ENCODE measurements at regions not wholly inside any gene's neighbourhood (a gene's known extent, or its start where the extent isn't known, plus 50 kb on each side); places are given as distances from the start of the nearest gene placed in this dataset.
A peak's percentile ranks its signal among the peaks of the same experiment; 100 is the strongest.

DNA sequence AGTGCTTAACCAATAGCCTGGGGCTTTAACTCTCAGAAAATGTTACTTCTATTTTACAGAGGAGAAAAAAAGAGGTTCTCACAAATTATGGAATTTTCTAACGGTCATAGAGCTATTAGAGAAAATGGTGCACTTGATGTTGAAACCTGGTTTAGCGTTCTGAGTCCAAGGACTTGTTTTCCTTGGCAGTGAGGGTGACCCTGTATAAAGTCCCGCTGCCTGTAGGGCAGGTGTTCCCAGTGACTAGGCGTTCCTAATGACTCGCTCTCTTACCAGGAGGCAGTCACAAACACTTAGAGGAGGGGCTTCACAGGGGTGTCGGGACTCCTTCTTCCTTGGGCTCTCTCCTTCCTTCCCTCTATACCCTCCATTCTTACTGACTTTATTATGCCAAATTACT lies 175.8 kb downstream of the ACTR3 start:
- DNase-seq, result no peak

DNA sequence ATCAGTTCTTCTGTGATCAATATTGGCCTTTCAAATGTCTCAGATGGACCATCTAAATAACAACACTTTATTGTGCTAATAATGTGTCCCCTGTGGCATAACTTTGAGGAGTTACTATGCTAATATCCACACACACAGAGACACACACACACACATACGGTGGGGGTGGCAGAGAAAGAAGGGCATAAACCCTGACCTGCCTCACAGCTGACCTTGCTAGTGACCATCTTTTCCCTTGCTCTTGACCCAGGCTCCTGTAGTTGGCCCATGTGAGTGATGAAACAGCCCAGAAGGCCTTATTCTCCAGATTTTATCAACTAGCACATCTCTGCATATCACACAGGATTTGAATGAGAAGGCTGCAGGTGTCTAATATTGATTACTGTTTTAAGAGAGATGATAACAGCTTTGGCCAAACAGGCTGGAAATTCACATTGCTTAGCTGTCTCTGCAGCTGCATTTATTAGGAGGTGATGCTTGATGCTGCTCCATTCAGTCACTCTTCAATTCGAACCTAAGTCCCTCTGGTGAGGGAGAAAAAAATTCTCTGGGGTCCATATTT lies 176.4 kb downstream of the ACTR3 start:
- DNase-seq, result no peak

DNA sequence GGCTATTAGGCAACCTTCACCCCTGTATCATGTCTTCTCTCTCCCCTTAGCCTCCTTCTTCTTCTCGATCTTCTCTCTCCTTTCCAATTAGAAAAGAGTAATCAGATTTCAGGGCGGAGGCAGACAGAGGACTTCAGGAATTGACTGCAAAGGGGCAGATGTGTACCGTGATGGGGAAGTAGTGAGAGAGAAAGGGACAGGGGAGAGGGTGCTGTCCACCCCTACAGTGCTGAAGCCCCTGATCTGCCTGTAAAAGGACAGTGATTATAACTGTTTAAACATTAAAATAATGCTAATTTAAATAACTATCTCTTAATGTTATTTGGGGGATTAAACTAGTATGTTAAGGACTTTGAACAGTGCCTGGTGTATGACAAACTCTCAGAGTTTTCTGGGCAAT lies 178.5 kb downstream of the ACTR3 start:
- DNase-seq, result peak; percentile 25

DNA sequence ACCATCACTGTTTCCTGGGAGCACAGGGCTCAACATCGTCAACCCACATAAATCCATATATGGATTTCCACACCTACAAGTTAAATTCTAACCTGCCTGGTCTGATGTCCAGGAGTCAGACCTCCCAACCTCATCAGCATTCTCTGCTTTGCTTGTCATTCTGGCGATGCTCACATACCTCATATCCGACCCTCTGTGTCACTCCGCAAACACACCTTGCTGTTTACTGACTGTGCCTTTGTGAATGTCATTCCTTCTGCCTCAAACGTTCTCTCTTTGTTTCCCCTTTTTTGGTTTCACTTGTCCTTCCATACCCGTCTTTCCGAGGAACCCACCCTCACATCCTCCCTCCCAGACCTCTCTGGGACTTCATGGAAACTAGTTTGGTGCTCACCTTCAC lies 187.1 kb downstream of the ACTR3 start:
- no peak for DNase-seq

DNA sequence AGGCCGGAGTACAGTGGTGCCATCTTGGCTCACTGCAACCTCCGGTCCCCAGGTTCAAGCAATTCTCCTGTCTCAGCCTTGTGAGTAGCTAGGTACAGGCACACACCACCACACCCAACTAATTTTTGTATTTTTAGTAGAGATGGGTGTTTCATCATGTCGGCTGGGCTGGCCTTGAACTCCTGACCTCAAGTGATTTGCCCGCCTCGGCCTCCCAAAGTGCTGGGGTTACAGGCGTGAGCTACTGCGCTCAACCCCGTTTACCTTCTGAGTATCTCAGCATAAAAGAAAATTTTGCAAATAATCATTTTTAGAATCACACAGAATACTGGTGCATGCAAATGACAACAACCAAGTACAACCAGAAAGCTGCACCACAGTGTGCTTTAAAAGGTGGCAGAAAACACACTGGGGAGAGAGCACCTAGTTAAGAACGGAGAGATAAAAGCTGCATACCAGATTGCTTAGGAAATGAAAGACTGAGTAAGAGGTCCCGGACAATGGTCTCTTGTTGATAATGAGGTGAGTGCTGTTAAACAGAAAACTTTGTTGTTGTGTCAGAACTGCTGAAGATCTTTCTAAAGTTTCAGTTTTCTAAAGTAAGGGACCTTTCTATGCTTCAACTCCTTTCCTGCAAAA lies 189.6 kb downstream of the ACTR3 start:
- DNase-seq, result no peak

DNA sequence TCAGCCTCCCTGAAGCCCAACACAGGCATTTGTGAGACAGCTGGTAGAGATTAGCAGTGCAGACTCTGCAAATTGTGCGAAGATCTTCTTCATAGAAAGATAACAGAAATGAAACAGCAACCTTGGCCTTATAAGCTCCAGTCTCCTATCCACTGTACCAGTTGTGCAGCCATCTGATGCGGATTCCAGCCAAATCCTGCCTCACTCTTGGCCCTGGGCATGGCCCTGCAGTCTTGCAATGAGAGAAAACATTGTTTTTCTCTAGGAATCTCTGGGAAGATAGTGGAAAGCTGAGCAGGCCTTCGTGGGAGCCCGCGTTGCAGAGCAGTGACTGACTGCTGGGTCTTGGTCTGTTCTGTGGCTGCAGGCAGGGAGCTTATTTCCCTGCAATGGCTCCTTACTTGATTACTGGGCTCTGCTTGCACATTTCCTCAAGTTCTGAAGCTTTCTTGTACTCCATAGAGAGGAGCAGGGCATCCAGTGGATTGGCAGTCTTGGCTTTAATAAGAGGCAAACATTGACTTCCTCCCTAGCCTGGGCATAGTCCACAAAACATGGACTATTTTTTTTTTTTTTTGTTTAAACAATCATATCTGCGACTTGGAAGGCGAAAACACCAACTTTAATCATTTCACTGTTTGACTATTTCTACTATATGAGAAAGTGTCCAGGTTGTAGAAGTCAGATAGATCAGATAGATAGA lies 193.0 kb downstream of the ACTR3 start:
- DNase-seq, result no peak

DNA sequence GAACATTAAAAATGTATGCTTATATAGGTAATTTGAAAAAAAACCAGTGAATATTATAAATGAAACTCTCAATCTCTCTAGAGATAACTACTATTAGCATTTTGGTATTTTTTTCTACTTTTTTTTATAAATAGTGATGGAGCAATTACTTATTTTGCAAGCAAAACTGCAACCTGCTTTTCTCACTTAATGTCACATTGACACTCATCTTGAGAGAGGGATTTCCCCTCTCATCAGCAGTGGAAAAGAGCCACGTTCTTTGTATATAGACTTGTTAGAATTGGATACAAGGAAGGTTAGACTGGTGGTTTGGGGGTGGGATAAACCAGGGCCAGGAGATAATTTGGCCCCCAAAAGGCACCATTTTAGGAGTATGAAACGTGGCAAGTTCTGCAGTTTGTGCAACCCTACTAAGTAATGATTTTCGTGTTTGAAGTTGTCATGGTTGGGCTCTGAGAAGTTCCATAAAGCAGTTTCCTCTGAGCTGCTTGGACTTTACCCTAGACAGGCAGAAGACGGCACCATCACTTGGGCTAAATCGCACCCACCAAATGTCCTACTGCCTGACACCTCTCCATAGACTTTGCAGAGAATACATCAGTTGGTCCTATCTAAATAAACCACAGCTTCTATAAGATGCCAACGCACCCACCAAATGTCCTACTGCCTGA lies 194.0 kb downstream of the ACTR3 start:
- no peak for DNase-seq

DNA sequence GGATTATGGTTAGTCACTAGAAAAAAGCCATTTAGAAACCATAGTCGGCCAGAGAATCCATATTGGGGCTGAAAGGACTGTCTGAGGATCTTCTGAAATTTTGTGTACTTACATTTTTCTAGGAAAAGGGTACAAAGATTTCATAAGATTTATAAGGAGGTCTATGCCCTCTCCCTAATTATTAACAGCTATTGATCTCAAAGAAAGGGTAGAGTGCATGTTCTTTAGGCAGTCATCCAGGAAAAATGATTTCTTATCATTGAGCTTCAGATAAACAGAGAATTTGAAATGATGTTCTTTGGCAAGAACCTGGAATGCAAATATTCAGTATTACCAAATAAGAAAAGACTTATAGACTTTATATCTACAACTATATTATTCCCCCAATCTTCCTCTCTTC lies 195.3 kb downstream of the ACTR3 start:
- DNase-seq, result no peak

DNA sequence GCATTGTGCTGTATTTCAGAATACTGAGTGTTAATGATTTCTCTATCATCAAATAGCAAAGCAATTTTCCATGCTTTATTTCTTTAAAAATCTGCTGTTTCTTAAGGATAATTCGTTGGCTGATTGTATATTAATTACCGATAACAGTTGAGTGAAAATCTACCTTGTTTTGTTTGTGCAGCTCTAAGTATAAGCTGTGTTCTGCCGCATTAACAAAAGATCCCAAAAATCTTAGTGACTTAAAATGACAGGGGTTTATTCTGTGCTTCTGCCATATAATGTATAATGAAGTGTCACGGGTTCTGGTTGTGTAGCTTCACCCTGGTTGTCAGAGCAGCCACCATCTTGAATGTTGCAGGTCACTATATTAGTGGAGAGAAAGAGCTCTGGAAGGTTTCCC lies 196.1 kb downstream of the ACTR3 start:
- DNase-seq, result no peak

DNA sequence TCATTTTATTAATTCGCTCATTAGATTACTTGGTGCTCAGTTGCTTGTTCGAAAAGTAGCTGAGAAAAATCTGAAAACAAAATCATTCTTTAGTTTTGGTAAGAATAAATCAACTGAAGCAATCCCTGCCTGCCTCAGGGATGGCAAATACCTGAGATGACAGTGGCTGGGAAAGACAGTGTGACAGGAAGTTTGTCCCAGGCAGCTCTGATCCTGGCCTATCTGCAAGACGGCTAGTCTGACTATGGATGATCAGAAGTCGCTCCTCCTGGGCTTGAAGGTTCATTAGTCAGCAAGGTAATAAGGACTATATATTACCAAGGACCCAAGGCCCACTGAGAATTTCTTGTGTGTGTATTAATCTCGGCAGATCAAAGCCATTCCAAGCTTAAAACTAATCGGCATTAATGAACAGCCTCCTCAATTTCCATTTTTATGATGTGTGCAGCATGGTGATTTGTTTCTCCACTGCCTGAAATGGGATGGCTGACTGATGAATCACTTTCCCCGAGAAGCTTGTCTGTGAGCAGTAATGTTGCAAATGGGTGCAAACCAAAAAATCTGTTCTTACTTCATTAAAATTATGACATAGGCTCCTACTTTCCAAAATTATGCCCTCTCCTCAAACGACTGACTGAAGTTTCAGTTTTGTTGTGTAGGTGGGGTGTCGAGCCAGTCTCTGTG lies 199.9 kb downstream of the ACTR3 start:
- DNase-seq, result no peak

DNA sequence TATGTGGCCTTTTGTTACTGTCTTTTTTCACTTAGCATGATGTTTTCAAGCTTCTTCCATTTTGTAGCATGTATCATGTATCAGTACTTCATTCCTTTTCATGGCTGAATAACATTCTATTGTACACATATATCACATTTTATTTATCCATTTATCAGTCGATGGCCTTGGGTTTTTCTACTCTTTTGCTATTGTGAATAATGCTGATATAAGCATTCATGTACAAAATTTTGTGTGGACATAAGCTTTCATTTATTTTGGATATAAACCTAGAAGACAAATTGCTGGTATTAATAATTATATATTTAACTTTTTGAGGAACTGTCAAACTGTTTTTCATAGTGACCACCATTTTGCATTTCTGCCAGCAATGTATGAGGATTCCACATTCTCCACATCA lies 201.1 kb downstream of the ACTR3 start:
- no peak for DNase-seq

DNA sequence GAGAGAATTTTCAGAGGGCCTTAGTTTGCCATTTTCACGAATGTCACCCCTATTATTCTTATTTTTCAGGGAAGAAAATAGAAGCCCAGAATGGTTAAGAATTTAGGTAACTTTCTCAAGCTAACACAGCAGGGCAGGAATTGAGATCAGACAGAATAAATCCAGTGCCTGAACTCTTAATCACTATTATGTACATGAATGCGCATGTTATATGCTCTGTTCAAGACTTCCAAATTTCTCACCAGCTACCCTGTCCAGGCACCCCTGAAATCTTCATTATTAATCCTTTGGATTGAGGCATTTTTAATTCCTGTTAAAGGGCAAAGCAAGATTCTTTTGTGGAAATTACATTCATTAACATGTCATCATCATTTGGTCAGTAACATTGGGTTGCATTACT lies 218.4 kb downstream of the ACTR3 start:
- DNase-seq, result no peak

DNA sequence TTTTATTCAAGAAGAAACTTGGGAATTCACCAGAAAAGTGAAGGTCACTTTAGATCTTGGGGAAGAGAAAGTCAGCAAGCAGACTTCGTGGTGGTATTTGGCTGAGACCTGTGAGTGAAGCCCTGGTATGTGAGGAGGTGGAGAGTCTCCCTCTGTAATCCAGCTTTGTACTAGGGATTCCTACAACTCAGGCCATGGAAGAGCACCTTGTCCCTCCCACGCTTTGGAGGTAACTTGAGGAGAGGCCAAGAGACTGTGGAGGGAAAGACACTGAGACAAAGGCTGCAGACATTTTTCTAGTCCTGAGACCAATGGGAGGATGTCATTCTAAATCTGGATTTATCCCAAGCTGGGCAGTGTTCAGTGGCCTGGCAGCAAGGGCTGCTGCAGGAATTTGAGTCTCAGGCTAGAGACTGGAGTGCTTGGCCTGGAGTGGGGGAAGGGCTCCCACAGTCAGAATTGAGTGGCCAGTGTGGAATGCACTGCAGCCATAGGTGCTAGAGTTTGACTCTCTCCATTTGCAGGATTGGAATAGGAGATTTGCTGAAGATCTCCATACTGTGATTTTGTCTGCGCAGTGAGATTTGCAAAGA lies 219.0 kb downstream of the ACTR3 start:
- DNase-seq, result no peak

DNA sequence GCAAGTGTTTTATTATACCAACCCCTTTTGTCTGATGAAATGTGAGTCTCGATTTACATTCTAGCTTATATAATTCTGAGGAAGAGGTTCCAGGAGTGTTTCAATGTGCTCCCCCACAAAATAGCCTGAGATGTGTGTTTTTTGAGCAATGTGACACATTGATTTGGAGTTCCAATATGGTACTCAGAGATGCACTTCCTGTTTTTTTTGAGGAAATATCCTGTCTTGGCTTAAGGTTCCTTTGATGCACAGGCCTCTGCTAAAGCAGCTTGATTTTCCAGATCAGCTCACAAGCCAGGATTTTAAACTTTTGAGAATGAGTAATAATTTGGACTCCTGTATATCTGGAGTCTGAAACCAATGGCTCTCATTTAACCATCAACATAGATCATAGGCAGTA lies 221.4 kb downstream of the ACTR3 start:
- DNase-seq, result no peak

DNA sequence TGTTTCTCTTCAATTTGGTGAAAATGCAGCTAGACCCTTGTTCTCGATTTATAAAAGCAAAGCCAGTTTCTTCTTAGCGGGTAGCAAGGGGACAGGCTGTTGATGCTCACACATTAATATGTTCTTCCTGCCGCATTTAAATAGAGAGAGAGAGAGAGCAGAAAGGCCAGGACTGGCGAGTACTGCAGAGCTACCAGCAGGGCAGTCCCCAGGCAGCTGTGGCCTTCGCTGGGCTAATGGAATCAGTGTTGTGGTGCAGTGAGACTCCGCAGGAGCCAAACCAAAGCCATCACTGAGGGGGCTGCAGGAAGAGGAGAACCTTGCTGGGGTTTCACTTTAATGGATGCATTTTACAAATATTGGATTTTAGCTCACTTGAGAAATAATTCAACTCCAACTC lies 223.6 kb downstream of the ACTR3 start:
- DNase-seq, result no peak

DNA sequence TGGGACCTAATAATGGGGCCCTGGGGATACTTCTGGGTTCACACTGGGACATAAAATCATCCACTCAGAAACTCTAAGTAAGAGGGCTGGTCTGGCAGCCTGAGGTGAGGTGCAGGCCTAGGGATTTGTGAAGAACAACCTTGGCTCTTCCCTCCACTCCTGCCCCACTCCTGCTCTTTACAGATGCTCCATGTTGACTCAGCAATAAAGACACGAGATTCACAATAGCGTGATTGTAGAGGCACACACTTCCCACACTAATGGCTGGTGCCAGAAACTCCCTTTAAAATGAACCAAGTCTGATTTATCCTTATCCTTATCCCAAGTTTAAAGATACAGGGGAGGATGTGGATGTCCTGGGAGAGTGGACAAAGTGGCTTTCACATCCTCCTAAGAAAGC lies 228.2 kb downstream of the ACTR3 start:
- DNase-seq, result no peak

DNA sequence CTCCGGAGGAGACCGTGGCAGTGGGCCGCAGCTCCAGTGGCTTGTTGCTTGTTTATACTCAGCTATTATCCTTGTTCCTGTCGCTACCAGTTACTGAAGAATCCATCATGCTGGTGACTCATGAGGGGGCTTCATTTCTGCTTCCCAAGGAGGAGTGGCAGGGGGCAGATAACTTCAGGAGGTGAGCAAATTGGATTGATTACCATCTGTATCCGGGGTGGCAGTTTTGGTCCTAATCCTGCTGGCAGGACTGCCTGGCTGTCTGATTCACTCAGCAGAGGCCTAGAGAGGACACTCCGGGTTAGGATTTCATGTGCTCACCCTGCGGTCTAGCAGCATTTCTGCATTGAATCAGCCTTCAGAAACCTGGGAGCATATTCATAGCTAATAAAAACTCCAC lies 230.0 kb downstream of the ACTR3 start:
- no peak for DNase-seq

DNA sequence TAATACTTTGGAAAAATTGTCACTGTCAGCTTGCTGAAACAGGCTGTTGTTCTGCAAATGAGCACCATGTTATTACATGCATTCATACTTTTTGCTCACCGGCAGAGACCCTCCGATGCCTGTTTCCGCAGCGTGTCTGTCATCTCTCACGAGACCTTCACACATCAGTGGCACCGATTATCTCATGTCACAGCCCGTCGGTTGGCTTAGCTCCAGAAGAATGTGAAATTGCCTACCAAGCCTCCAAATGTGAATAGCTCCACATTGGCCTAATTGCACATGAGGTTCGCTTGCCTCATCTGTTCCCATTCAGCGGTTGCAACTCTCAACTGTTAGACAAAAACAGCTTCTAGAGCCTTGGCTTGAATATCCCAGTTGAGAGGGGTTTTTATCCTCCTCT lies 233.0 kb downstream of the ACTR3 start:
- no peak for DNase-seq

DNA sequence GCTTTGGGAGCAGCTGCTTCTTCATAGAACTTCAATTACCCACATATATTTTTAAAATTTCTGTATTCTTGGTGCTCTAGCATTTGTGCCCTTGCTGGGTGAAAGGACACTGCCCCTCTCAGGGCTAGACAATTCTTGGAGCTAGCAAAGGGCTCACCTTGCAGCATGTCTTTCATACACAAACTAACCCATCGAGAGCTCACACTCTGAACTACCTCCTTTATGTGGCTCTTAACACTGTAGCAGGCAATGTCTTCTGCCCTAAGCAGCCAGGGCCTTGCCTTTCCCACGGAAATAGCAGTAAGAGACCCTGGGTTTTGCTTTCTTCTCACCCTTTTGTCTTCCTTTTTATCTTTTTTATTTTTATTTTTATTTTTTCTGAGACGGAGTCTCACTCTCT lies 234.0 kb downstream of the ACTR3 start:
- no peak for DNase-seq

DNA sequence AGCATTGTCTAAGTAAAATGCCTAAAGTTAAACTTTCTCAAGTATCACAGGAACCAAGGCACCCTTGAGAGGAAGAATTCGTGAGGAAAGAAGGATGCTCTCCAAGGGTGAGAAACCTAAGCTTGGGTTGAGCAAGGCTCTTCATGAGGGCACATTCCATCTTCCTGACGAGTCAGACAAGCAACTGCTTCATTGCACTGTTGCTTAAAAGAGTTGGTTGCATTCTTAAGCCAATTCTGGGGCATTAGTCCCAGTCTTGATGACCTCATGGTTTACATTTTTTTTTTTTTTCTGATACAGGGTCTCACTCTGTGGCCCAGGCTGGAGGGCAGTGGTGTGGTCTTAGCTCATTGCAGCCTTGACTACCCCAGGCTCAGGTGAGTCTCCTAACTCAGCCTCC lies 237.5 kb downstream of the ACTR3 start:
- DNase-seq, result no peak

DNA sequence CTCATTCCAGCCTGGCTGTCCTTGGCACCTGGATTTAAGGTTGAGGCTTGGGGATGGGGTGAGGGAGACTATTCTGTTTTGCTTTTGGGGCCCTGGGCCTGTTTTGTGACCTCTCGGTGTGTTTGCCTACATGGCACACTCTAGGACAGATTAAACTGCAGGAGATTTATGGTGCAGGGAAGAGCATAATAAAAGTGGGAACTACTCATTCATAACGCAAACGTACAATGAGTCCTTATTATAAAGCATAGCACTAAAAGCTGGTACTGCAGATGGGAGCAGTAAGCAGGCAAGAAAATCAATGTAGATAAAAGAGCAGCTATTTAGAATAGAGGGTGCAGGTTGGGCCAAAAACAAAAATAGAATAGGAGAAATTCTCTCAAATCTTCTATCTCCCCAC lies 238.4 kb downstream of the ACTR3 start:
- DNase-seq, result no peak

DNA sequence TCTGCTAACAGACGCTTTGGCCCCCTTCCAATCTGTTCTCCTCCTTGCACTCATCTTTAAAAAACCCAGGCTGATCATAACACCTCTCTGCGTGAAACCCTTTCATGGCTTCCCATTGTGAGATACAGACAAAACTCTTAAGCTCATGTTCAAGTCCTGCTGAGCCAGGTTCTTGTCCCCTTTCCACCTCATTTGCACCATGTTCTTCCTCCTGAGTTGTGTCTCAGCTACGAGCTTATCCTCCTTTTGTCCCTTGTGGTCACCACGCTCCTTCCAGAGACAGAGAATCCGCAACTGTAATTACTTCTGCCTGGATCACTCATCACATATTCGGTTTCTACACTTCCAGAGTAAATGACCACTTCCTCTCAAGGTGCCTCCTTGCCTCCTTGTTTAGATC lies 238.8 kb downstream of the ACTR3 start:
- DNase-seq, result no peak

All from muscle of arm (tissue), 1 donor.